Activated CD8-positive, alpha-beta T cell treated with anti-CD3 and anti-CD28 coated beads for 36 hours (primary cell): ENCODE measurements at regions not wholly inside any gene's neighbourhood (a gene's known extent, or its start where the extent isn't known, plus 50 kb on each side); places are given as distances from the start of the nearest gene placed in this dataset.

Source experiments
- ATAC-seq: fragments of 200-7000 bp; cut with Tn5 transposase; one replicate; pipeline ENCODE4 v1.10.0; 2021; ENCODE audit warnings: mild to moderate bottlenecking, moderate library complexity
- CTCF ChIA-PET: fragments of 350-600 bp; sonication (Branson Sonifier 250); formaldehyde crosslinking; loops from one replicate; lab custom pipeline; 2021; ENCODE audit warnings: antibody characterized with exemption; lab: Charles Lee
- POLR2A ChIA-PET: fragments of 350-600 bp; sonication (Branson Sonifier 250); formaldehyde crosslinking; loops from one replicate; lab custom pipeline; 2021; ENCODE audit warnings: antibody characterized with exemption; lab: Charles Lee
- DNase-seq: peaks from one replicate; pipeline ENCODE4 v3.0.0-alpha.2; 2020
- H3K27ac Mint-ChIP-seq: one replicate; pipeline ENCODE4 v1.8.0; 2021; ENCODE audit warnings: mild to moderate bottlenecking, mixed read lengths
- H3K27me3 Mint-ChIP-seq: one replicate; pipeline ENCODE4 v1.8.0; 2021; ENCODE audit warnings: mixed read lengths
- H3K36me3 Mint-ChIP-seq: one replicate; pipeline ENCODE4 v1.8.0; 2021; ENCODE audit warnings: low read depth, mixed read lengths
- H3K4me1 Mint-ChIP-seq: one replicate; pipeline ENCODE4 v1.8.0; 2021; ENCODE audit warnings: low read depth, mixed read lengths
- H3K4me3 Mint-ChIP-seq: one replicate; pipeline ENCODE4 v1.8.0; 2021; ENCODE audit warnings: mild to moderate bottlenecking, moderate library complexity, mixed read lengths
- H3K9me3 Mint-ChIP-seq: one replicate; pipeline ENCODE4 v1.8.0; 2021; ENCODE audit warnings: mixed read lengths
- intact Hi-C: fragments of 100-400 bp; cut with micrococcal nuclease; formaldehyde crosslinking; loops from one replicate; pipeline ENCODE4 v1.10.0; 2022
- TF ChIP-seq, protein P1 (sequence below): fragments of 200-600 bp; IDR thresholded peaks from one replicate; pipeline ENCODE4 v1.8.0; 2022; ENCODE audit warnings: antibody characterized with exemption, mild to moderate bottlenecking

DNA sequence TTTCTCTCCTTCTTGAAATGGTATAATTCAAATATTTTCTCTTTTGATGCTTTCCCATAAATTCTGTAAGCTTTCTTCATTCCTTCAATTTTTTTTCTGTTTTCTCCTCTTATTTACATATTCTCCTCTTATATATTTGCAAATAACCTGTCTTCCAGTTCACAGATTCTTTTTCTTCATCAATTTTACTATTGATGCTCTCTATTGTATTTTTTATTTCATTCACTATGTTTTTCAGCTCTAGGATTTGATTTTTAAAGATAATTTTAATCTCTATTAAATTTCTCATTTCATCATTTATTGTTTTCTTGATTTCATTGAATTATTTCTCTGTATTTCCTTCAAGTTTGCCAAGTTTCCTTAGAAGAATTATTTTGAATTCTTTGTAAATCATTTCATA, 54.0 kb upstream of the PRPS1L1 start:
- no peak overlapping the region for H3K4me3 Mint-ChIP-seq
- H3K27ac Mint-ChIP-seq: no peak overlapping the region
- peaks cover 21% of the 10 kb centered on the region for H3K27me3 Mint-ChIP-seq
- H3K36me3 Mint-ChIP-seq: peaks cover 2% of the 10 kb centered on the region
- TF ChIP-seq, protein P1, sequence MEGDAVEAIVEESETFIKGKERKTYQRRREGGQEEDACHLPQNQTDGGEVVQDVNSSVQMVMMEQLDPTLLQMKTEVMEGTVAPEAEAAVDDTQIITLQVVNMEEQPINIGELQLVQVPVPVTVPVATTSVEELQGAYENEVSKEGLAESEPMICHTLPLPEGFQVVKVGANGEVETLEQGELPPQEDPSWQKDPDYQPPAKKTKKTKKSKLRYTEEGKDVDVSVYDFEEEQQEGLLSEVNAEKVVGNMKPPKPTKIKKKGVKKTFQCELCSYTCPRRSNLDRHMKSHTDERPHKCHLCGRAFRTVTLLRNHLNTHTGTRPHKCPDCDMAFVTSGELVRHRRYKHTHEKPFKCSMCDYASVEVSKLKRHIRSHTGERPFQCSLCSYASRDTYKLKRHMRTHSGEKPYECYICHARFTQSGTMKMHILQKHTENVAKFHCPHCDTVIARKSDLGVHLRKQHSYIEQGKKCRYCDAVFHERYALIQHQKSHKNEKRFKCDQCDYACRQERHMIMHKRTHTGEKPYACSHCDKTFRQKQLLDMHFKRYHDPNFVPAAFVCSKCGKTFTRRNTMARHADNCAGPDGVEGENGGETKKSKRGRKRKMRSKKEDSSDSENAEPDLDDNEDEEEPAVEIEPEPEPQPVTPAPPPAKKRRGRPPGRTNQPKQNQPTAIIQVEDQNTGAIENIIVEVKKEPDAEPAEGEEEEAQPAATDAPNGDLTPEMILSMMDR: no peak
- H3K4me1 Mint-ChIP-seq: peaks cover 4% of the 10 kb centered on the region
- CTCF ChIA-PET: interaction anchor here (1.4 kb wide), 1 partner anchor 311 kb away, joined by 4 read pairs; no protein-coding TSS in a partner anchor
- ATAC-seq (no peak), DNase-seq (no peak)
- intact Hi-C loops: loop anchor here (10.0 kb wide), 2 partner anchors 63 to 307 kb away; no protein-coding TSS in a partner anchor
- POLR2A ChIA-PET: no interaction called here
- H3K9me3 Mint-ChIP-seq: peaks cover 12% of the 10 kb centered on the region

DNA sequence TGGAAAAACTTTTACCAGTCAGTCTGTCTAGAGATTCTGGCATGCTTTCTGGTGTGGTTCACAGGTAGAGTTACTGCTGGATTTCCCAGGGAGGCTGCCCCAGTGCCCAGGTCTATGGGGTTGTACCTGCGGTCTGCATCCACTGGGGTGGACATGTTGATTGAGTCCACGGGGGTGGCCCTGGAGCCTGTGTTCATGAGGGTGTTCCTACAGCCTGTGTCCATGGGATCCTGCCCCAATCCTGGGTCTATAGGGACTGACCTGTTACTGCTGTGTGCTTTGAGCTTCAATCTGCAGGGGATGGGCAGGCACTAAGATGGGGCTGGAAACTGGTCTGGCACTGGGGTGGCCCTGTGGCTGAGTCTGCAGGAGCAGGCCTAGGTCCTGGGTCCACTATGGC, 54.5 kb upstream of the PRPS1L1 start:
- intact Hi-C loops: loop anchor here (10.0 kb wide), 2 partner anchors 63 to 307 kb away; no protein-coding TSS in a partner anchor
- peaks cover 4% of the 10 kb centered on the region for H3K4me1 Mint-ChIP-seq
- DNase-seq (no peak), ATAC-seq (no peak)
- peaks cover 12% of the 10 kb centered on the region for H3K9me3 Mint-ChIP-seq
- TF ChIP-seq, protein P1: no peak
- ChIA-PET CTCF (interaction anchor here (1.4 kb wide), 1 partner anchor 312 kb away, joined by 4 read pairs; no protein-coding TSS in a partner anchor), POLR2A (no interaction called here)
- no peak overlapping the region for H3K27ac Mint-ChIP-seq
- H3K36me3 Mint-ChIP-seq: peaks cover 2% of the 10 kb centered on the region
- H3K27me3 Mint-ChIP-seq: peaks cover 24% of the 10 kb centered on the region
- H3K4me3 Mint-ChIP-seq: no peak overlapping the region

DNA sequence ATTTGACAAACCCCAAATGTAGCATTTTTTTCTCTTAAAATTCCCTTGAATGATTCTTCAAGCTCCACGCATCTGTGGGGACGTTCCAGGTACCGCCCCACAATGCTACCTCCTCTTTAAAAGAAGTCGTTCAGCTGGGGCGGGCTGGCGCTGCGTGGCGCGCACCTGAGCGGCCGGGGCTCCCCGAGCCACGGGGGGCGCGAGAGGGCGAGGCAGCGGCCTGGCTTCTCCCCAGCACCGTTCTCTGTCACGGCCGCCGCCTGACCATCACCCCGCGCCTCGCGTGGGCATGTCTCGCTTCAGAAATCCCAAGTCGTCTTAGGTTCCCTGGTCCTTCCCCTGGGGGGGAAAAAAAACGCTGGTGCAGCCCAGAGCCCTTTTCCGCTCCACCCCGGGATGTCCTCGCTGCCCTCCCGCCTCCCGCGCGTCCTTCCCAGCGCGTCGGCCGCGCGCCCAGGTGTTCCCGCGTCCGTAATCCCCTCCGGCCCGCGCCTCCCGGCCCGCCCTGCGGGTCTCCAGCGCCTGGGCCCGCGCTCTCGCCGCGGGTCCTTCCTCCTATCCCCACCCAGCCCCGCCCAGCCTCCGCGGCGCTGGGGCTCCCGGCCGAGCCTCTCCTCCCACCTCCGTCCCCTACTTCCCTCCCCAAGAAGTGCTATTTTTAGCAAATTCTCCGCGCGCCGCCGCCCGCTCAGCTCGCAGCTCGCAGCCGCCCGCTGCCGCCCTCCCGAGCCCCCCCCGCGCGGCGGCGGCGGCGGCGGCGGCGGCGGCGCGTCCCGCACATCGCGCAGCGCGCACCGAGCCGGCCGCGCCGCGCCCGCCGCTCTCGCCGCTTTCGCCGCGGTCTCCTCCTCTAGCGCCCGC, 58.7 kb upstream of the PRPS1L1 start:
- Mint-ChIP-seq H3K4me1 (peaks cover 4% of the 10 kb centered on the region), H3K9me3 (peaks cover 8% of the 10 kb centered on the region), H3K4me3 (peak overlapping the region; percentile 52), H3K27ac (no peak overlapping the region), H3K36me3 (peaks cover 2% of the 10 kb centered on the region), H3K27me3 (peaks cover 34% of the 10 kb centered on the region)
- CTCF ChIA-PET: interaction anchor here (1.0 to 1.3 kb wide), 3 partner anchors 35 to 316 kb away, joined by 3 to 4 read pairs (median 3); no protein-coding TSS in a partner anchor
- POLR2A ChIA-PET: no interaction called here
- peak; percentile 27 for ATAC-seq
- intact Hi-C loops: loop anchor here (10.0 kb wide), 2 partner anchors 58 to 312 kb away; no protein-coding TSS in a partner anchor
- DNase-seq: peak; percentile 5
- TF ChIP-seq, protein P1: no peak

DNA sequence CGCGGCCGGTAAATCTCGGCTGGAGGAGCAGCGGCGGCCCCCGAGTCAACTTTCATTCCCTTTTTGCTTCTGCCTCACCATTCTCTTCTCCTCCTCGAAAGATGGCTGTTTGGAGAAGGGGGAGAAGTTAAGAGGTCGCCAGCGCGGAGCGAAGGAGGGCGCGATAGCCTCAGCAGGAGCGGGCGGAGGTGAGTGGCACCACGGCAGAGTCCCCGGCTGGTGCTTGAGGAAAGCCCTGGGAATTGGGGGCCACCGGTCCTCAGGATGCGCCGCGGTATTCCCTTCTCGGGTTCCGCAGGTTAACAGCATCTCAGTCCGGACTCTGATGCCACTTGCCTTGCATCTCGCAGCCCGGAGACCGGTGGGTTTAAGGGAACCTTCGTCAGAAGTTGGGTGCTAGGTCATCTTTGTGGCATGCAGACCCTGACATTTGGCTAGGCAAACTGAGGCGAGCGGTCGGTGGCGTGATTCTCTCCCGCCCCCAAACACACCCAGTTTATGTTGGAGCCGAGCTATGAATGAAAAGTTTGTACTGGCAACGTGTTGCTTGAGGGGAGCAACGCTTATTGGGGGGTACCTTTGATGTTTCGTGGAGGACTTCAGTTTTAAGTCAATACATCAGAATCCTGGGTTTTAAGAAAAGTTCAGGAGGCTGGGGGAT, 59.5 kb upstream of the PRPS1L1 start:
- Mint-ChIP-seq H3K36me3 (no peaks in the 10 kb centered on the region), H3K4me1 (peaks cover 4% of the 10 kb centered on the region), H3K4me3 (peak overlapping the region; percentile 52), H3K27ac (no peak overlapping the region), H3K9me3 (peaks cover 2% of the 10 kb centered on the region), H3K27me3 (peaks cover 34% of the 10 kb centered on the region)
- POLR2A ChIA-PET: no interaction called here
- DNase-seq (peak; percentile 2), ATAC-seq (no peak)
- TF ChIP-seq, protein P1: no peak
- intact Hi-C loops: loop anchor here (10.0 kb wide), 2 partner anchors 58 to 312 kb away; no protein-coding TSS in a partner anchor
- CTCF ChIA-PET: no interaction called here
